ENCODE measurements at regions not wholly inside any gene's neighbourhood (a gene's known extent, or its start where the extent isn't known, plus 50 kb on each side); places are given as distances from the start of the nearest gene placed in this dataset.

- no peak for TF ChIP-seq CTCF (conservative IDR thresholded peaks at IDR 0.05 in 1 of 2, IDR thresholded peaks at IDR 0.05 in 1 of 2; ENCODE audit: low read depth in 1 of 2, low read length in 2 of 2)
- no peak for TF ChIP-seq EZH2 (IDR thresholded peaks at IDR 0.05; ENCODE audit: low read length, missing control alignments)
Measured at GRCh38 chr13:104034891-104035290, 968.7 kb upstream of the SLC10A2 start.
